ENCODE measurements at regions not wholly inside any gene's neighbourhood (a gene's known extent, or its start where the extent isn't known, plus 50 kb on each side); places are given as distances from the start of the nearest gene placed in this dataset.

GRCh38 chr9:108784998-108785397 is 70.8 kb downstream of the ACTL7B start:
- TF ChIP-seq EZH2 (IDR thresholded peaks at IDR 0.05; ENCODE audit: borderline replicate concordance, low read length): no peak
- TF ChIP-seq CTCF (IDR thresholded peaks at IDR 0.05; ENCODE audit: low read length): no peak

Data from OCI-LY1 (cell line).